Stimulated activated naive CD4-positive, alpha-beta T cell (primary cell): ENCODE measurements at regions not wholly inside any gene's neighbourhood (a gene's known extent, or its start where the extent isn't known, plus 50 kb on each side); places are given as distances from the start of the nearest gene placed in this dataset.
"Not testable (repeated sequence)": the region's sequence is repeated elsewhere in the genome, so short reads cannot be mapped to it uniquely, and the experiment has no call there.

Source experiments
- DNase-seq, 6 experiments: peaks; one replicate each; lab custom pipeline; 2025; lab: John Stamatoyannopoulos, UW

DNA sequence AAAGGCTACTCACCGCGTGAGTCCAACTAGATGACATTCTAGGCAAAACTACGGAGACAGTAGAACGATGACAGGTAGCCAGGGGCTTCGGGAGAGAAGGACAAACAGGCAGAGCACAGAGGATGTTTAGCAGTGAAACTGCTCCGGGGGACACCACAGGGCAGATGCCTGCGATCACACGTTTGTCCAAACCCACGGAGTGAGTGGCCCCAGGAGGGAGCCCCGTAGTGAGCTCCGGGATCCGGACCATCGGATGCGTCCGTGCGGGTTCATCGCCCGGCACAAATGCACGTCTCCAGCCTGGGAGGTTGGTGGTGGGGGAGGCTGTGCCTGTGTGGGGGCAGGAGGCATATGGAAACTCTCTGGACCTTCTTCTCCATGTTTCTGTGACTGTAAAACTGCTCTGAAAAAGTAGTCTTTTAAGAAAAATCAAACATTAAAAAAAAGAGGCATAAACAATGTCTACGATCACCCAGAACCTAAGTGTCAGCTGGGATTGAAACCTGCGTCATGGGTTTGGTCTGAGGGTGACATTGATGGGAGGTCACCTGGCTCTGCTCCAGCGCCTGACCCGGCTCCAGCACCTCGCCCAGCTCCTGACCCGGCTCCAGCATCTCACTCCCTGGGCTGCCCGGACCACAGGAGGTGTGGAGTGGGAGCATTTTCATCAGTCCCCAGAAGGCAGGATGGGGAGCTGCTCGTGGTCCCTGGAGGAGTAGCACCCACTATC is 83.0 kb upstream of the CTDP1 start:
- no peak for DNase-seq

DNA sequence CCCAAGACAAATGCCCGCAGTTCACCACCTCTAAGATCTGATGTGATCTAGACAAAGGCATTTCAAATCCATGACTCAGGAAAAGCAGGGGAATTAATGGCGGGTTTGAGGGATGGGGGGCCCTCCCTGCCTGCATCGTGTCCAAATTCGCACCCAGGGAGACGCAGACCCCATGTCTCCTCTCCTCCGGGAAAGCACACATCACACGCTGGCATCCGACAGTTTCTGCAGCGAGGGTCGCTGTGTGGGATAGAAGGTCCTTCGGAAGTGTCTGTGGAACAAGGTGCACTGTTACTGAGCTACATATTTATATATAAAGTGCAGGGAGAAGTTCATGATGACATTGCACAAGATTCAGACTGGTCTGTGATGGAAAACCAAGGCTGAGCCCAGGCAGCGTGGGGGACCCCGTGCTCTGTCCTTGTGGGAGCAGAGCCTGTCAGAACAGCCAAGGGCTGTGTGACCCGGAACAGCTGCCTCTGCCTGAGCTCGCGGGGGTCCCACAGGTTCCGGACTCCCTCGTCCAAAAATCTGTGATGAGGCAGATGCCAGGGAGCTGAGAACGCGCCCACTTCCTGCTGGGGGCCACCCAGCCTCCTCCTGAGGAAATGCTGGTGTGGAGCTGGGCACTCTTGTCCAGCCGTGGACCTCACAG is 82.3 kb upstream of the CTDP1 start:
- DNase-seq = no peak

DNA sequence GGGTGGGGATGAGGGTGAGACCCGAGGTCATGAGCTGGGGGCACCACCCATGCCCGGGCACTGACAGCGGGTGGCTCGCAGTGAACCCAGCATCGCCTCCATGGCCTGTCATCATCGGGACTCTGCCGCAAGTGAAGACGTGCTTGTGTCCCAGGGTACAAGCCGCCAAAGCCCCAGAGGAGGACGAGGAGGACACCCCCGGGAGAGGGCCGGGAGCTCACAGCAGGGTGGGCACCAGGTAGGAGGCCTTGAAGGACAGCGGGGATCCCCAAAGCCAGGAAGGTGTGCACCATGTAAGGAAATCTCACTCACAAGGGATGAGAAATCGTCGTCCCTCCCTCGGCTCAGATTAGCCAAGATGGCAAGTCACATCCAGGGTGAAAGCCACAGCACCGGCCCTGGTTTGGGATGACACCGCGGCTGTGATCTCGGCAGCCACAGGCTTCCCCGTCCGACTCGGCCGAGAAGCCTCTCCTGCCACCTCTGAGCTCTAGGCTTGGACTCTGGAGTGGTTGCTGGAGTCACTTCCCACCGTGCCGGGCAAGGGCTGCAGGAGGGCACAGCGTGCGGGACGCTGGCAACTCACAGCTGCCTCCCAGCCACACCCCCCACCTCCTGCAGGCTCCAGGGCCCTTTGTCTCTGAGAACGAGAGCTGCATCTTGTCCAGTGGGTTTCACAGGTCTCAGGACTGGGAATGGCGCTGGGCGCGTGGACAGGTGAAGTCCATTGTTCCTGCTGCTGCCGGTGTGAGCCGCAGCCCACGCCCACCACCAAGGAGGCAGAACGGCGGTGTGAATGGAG is 81.6 kb upstream of the CTDP1 start:
- no peak for DNase-seq

DNA sequence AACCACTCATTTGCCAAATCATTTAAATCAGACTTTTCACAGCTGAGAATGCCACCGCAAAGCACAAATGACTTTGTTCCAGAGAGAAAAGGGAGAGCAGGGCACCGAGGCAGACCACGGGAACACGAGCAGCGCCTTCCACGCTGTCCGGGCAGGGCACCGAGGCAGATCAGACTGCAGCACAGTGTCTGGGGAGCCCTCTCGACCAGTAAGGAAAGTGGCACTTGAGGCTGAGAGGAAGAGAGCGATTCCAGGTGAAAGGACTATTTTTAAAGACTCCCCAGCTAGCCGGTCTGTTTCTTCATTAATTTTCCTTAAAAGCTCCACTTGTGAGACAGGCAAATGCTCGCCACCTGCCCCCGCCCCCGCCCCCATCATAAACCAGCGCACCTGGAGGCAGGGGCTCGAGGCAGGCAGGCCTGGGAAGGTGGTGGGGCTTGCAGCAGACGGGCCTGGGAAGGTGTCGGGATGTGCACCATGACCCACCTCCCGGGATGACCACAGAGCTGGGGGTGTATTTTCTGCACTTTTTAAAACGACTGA is 80.9 kb upstream of the CTDP1 start:
- DNase-seq = no peak

DNA sequence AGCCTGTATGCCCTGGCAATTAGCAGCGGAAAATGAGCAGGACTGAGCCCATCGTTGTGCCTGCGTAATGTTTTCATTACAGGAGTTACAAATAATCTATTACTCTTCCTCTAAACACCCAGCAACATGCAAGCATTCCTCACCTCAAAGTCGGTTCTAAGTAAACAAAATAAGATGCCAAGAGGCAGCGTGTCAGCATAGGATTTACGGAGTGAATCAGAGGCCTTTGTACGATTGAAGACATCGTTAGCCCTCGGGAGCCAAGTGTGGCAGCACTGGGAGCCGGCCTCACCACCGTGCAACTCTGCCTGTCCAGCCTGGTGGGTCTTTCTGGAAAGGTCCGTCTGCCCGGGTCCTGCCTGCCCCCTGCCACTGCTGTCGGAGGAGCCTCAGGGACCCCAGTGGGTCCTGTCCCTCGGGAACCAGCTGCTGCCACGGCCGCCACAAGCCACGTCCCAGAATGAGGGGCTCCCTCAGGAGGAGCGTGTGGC is 80.1 kb upstream of the CTDP1 start:
- DNase-seq = no peak

DNA sequence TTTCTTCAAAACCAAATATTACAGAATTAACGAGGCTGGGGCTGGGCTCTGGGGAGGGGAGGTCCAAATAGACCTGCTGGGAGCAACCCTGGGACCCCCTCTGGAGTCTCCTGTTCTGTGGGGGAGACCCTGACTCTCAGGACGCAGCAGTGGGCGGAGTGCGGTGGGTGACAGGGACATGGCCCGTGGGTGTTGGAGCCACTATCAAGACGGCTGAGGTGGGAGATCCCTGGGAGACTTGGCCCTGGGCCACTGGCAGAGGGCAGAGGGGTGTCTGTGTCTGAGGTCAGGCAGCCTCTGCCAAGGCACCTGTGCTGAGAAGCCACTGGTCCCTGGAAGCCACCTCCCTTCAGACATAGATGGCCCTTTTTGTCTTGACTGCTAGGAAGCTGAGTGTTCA is 79.5 kb upstream of the CTDP1 start:
- DNase-seq = no peak

DNA sequence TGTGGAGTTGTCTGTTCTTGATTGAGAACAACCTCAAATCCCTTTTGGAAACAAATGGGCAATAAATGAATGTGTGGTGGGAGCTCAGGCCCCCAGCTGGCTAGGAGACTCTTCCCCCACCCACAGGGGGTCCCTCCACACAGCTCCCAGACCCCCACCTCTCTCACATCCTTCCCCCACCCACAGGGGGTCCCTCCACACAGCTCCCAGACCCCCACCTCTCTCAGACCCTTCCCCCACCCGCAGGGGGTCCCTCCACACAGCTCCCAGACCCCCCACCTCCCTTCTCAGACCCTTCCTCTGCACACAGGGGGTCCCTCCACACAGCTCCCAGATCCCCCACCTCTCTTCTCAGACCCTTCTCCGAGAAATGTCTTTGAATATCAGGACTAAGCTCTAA is 79.0 kb upstream of the CTDP1 start:
- DNase-seq = no peak

DNA sequence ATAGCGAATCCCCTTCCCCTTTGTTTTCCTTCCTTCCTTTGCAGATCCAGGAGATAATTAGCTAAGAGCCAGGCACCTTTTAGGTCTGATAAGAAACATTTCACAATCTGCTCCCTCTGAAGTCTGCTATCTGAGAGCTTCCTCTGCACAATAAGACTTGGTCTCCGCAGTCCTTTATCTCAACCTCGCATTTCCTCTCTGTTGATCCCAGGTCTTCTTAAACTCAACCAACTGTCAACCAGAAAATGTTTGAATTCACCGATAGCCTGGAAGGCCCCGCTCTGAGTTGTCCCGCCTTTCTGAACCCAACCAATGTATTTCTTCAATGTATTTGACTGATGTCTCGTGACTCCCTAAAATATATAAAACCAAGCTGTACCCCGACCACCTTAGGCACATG is 78.4 kb upstream of the CTDP1 start:
- peak in 1 of 6 experiments; percentile 4 for DNase-seq

DNA sequence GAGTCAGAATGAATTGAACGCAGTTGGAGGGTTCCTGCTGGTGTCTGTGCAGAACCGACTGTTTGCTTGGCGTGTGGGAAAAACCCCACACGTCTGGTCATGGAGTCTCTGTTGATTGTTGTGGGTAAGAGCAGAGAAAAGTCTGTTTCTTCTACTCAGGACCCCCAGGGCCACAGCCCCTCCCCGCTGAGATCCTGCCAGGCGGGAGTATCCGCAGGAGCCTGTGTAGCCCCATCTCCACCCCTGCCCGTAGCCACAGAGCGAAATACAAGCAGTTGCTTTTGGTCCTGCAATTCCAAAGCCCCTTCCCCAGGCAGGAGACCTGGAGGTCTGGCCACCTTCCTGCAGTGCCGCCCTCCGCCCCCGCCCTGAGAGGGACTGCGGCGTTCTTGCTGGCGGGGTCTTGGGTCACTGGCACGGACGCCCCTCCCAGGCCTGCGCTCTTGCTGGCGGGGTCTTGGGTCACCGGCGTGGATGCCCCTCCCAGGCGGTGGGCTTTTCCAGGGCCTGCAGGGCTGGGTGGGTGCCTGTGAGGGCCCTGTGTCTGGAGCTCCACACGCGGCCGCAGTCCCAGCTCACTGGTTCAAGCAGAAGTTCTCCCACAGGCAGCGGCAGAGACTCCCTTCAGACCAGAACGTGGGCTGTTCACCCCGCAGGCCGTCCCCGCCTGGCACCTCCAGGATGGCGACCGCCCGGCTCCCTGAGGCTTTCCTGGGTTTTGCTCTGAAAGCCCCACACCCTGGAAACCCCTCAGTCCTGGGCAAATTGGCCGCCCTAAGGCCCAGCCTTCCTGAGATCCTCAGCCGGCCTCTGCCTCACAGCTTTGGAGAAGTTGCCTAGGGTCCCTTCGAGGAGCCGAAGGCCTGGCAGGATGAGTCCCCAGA is 76.0 kb upstream of the CTDP1 start:
- no peak for DNase-seq

DNA sequence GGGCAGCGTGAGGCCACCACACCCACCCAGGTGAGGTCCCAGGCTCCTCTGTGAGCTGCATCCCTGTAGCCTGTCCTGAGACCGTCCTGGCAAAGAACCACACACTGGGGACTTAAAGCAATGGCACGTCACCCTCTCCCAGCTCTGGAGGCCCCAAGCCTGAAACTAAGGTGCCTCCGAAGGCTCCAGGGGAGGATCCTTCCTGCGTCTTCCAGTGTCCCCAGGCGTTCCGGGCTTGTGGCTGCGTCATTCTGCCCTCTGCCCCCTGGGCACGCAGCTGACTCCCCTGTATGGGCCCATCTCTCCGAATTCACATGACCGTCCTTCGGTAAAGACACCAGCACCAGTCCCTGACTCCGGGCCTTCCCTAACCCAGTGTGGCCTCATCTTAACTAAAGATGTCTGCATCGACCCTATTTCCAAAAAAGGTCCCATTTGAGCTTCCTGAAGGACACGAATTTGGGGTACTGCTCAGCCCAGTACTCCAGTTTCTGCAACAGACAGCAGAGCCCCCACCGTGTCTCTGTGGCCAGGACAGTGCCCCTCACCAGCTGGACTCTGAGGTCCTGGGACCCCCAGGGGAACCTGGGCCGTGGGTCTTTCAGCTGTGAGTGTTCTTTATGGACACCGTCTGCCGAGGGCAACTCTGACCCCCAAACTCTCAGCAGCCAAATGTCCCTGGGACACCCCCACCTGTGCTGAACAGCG is 75.2 kb upstream of the CTDP1 start:
- DNase-seq = no peak

DNA sequence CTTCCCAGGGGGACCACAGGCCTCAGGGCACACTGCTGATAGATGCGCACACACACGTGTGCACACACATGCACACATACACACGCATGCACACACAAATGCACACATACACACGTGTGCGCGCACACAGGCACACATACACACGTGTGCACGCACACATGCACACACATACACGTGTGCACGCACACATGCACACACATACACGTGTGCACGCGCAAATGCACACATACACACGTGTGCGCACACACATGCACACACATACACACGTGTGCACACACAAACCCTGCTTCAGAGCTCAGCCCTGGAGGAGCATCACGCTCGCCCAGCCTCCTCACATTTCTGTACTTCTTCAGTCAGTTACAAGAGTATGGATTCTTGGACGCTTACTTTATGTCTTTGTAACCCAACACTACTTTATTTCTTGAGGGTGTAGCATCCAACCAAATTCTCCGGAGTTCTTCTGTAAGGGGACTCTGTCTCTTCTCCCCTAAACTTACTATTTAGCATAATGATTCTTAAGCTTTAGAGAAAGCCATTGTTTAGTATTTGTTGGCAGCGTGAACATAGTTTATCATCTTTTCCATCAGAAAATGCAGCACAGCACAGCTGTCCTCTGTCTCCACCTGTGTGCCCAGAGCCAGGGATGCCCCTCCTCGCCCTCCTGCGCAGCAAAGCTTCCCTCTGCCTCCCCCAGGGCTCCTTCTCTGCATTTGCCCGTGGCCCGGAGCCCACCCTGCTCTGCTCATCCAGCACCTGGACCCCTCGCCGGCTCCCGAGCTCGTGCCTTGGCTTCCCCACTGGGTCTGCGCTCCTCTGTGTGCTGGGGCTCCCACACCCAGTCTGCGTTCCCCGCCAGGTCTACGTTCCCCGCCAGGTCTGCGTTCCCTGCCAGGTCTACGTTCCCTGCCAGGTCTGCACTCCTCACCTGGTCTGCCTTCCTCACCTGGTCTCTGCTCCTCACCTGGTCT is 74.4 kb upstream of the CTDP1 start:
- DNase-seq = no peak

DNA sequence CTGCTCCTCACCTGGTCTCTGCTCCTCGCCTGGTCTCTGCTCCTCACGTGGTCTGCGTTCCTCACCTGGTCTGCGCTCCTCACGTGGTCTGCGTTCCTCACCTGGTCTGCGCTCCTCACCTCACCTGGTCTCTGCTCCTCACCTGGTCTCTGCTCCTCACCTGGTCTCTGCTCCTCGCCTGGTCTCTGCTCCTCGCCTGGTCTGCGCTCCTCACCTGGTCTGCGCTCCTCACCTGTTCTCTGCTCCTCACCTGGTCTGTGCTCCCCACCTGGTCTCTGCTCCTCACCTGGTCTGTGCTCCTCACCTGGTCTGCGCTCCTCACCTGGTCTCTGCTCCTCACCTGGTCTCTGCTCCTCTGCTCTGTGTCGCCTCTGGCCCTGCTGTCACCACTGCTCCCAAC is 73.5 kb upstream of the CTDP1 start:
- not testable (repeated sequence) for DNase-seq

DNA sequence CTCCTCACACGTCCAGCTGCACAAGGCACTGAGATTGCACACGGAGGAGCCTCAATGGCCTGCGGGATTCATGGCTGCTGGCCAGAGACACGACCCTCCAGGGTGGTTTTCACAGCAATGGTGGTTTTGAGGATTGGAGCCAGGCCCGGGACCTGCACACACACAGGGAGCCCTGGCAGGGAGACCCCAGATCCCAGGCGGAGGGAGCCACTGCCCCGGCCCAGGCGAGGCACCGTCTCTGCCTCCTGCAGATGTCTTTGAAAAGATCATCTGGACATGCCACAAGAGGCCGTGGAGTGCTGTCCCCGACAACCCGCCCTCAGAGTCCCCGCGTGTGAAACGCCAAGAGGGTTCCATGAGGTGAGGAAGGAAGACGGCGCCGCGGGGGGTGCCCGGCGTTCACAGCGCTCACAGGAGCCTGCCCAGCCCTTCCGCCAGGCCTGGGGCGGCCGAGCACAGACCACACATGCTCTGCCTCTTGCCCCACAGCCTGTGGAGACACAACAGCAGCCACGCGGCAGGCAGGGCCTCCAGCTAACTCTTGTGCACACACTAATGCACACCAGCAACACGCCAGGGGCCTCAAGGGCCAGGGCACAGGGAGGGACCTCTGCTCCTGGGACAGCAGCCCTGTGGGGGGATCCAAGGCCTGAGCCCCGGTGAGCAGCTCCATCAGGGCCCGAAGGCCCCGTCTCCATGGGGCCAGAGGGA is 72.8 kb upstream of the CTDP1 start:
- no peak for DNase-seq

DNA sequence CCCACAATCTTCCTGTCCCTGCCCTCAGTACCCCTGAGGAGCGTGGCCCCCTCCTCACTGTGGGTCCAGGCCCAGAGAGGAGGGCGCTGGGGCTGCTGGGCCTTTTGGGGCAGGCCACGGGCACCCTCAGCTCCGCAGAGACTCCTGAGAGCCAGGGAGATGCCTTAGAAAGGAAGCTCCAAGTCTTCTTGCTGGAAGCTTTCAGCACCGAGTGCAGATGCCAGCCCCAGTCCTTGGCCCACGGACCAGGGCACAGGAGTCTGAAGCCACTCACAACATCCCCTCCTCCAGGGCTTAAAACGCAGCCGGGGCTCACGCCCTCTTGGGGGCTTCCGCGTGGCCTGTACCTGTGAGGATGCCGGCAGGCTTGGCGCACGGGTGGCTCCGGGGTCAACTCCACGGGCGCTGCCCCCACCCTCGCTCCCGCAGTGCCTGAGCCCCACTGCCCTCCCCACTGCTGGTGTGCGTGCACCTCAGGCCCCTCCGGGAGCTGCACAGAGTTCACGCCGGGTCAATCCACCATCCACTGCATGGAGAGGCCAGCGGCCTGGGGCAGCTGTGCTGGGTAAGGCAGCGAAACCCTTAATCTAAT is 72.1 kb upstream of the CTDP1 start:
- DNase-seq = no peak

DNA sequence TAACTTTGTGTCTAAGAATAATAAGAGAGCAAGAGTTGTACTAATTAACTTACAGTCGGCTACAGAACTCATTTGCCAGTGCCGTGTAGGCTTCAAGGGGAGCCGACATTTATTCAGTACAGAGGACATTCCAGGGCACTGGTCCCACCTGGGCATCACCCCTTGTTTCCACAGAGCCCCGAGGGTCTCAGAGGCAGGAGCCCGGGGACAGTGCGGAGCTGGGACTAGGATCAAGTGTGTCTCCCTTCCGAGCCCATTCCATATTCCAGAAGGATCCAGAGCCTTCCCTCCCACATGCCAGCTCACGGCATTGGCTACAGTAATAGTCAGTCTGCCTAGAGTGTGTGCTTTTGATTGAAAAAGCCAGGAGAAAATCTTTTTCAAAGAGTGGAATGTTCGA is 71.5 kb upstream of the CTDP1 start:
- no peak for DNase-seq

DNA sequence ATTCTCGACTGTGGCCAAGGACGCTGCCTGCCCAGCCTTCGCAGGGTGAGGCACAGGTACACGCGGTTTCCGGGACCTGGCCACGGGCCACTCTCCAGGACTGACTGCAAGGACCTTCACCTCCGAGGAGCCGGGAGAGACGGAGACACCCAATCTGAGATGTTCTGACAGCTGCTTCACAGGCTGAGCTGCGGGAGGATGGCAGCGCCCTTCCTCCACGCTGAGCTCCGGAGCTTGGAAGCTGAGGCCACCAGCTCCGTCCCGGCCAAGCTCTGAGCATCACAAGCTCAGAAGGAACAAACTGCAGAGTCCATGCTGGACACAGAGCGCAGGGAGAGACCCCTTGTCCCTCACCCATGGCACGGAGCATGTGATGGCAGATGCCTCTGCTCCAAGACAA is 71.1 kb upstream of the CTDP1 start:
- DNase-seq = no peak

DNA sequence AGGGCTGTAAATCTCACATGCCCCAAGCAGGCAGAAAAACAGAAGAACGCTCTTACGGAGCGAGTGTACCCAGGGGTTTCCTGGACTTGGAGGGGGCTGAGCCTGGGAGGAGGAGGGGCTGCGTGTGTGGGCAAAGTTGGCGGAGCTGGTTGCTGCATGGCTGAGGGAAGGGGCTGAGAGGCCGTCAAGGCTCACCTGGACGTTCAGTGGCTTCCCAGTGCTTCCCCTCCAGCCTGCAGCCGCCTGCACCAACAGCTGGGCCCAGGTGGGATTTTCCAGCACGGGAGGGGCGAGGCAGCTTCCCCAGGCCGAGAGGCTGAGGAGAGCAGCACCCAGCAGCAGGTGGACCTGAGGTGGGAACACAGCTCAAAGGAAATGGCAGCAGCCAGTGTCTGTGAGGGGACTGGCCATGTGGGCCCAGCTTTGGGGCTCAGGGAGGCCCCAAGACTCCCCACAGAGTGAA is 70.6 kb upstream of the CTDP1 start:
- DNase-seq = no peak

DNA sequence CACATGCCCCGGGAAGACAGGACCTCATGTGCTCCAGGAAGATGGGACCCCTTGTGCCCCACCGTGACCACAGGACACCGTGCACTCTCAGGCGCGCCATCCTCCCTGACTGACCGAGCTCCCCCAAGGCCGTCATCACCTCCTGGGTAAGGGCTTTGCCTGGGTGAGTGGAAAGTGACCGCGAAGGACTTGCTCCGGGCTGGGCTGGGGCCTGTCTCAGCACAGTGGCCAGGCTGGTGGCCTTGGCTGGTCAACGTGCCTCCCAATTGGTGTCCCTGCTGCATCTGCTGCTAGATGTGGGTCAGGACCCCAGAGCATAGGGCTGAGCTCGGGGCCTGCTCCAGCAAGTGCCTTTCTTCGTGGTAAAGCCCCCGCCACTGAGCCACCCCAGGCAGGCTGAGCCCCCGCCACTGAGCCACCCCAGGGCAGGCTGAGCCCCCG is 69.7 kb upstream of the CTDP1 start:
- no peak for DNase-seq
